Adrenal gland (tissue), 5 donors: ENCODE measurements at regions not wholly inside any gene's neighbourhood (a gene's known extent, or its start where the extent isn't known, plus 50 kb on each side); places are given as distances from the start of the nearest gene placed in this dataset.

Experiments used
- POLR2A ChIP-seq, 2 donors: fragments of 450-650 bp; IDR thresholded peaks; one replicate each; pipeline ENCODE4 v1.6.1; 2017; ENCODE audit warnings: antibody characterized with exemption in 2 of 2, mild to moderate bottlenecking in 2 of 2, moderate library complexity in 1 of 2
- TF ChIP-seq, protein P1 (sequence below), 6 experiments: fragments of 450-650 bp in 4 of 6; fragments of 200-600 bp in 2 of 6; sonication (generic) in 1 of 6; IDR thresholded peaks; 1 replicate in 5 of 6; 2 replicates in 1 of 6; pipeline versions ENCODE4 v1.5.1 to v1.8.0; 2016 to 2021; ENCODE audit warnings: antibody characterized with exemption in 6 of 6, mild to moderate bottlenecking in 2 of 6, moderate library complexity in 1 of 6
- donor health status: DM: no; HTN: no; CAD: no.

DNA sequence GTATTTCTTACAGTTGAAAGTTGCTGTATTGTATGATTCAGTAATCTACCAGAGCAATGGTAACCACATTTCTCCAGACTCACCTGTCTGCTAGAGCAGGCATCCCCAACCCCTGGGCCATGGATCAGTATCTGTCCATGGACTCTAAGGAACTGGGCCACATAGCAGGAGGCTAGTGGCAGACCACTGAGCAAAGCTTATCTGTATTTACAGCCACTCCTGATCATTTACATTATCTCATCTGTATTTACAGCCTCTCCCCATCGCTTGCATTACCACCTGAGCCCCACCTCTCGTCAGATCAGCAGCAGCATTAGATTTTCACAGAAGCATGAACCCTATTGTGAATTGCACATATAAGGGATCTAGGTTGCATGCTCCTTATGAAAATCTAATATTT lies 60.3 kb upstream of the MANEA start:
- TF ChIP-seq, protein P1, sequence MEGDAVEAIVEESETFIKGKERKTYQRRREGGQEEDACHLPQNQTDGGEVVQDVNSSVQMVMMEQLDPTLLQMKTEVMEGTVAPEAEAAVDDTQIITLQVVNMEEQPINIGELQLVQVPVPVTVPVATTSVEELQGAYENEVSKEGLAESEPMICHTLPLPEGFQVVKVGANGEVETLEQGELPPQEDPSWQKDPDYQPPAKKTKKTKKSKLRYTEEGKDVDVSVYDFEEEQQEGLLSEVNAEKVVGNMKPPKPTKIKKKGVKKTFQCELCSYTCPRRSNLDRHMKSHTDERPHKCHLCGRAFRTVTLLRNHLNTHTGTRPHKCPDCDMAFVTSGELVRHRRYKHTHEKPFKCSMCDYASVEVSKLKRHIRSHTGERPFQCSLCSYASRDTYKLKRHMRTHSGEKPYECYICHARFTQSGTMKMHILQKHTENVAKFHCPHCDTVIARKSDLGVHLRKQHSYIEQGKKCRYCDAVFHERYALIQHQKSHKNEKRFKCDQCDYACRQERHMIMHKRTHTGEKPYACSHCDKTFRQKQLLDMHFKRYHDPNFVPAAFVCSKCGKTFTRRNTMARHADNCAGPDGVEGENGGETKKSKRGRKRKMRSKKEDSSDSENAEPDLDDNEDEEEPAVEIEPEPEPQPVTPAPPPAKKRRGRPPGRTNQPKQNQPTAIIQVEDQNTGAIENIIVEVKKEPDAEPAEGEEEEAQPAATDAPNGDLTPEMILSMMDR (IDR thresholded peaks at IDR 0.05), result no peak
- TF ChIP-seq POLR2A (IDR thresholded peaks at IDR 0.05), result no peak
